Endothelial cell of umbilical vein (primary cell): ENCODE measurements at regions not wholly inside any gene's neighbourhood (a gene's known extent, or its start where the extent isn't known, plus 50 kb on each side); places are given as distances from the start of the nearest gene placed in this dataset.

ENCODE experiments used
- CTCF ChIP-seq, 2 donors: IDR thresholded peaks; 1 replicate in 1 of 2; 2 replicates in 1 of 2; pipeline ENCODE4 v1.5.1; 2011; ENCODE audit warnings: low read length in 2 of 2, mild to moderate bottlenecking in 2 of 2, moderate library complexity in 2 of 2, control low read depth in 1 of 2, inconsistent platforms in 1 of 2, low read depth in 1 of 2; ENCODE audit not compliant: insufficient read depth in 1 of 2; ENCODE audit errors: extremely low read depth in 1 of 2
- GATA2 ChIP-seq: IDR thresholded peaks from 2 replicates; pipeline ENCODE4 v1.7.0; 2011; ENCODE audit warnings: low read depth, mild to moderate bottlenecking, moderate library complexity, mixed read lengths, low read length; ENCODE audit not compliant: insufficient read length, insufficient read depth
- MAX ChIP-seq: IDR thresholded peaks from 2 replicates; pipeline ENCODE4 v1.6.1; 2011; ENCODE audit not compliant: insufficient read depth, insufficient read length
- POLR2A ChIP-seq: IDR thresholded peaks from 2 replicates; pipeline ENCODE4 v1.6.1; 2012; ENCODE audit warnings: low read depth, mild to moderate bottlenecking, control low read depth, low read length

GRCh38 chr20:55790178-55790577, 215.1 kb downstream of the CBLN4 start:
- TF ChIP-seq POLR2A (no peak), CTCF (IDR thresholded peaks at IDR 0.05; ENCODE audit: extremely low read depth in 1 of 2, insufficient read depth in 1 of 2, low read depth in 1 of 2, low read length in 2 of 2) (no peak), GATA2 (no peak), MAX (no peak)
